ENCODE measurements at regions not wholly inside any gene's neighbourhood (a gene's known extent, or its start where the extent isn't known, plus 50 kb on each side); places are given as distances from the start of the nearest gene placed in this dataset.
"Not testable (repeated sequence)": the region's sequence is repeated elsewhere in the genome, so short reads cannot be mapped to it uniquely, and the experiment has no call there.

DNA sequence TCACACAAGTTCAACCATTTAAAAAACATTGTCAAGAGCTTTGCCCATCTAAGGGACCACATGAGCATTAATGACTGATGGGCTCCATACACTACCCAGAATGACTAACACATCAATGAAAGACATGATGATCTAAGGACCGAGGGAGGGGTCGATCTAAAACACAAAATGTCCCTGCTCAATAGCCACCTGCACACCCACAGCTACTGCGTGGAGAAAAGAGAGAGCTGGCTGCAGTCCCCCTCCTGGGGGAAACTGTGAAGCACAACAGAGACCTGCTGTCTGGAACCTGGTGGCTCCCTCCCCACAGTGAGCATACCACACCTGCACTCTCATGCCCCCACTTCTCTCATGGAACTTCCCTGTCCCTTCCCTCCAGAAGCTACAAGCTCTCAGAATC lies 130.1 kb upstream of the ERG start:
- WGBS, 3 donors, result 58 to 71% (median 59%) methylated on average over 3 of the region's 3 CpGs
- DNase-seq, result no peak
- Histone ChIP-seq H3K4me1 (no peaks in the 10 kb centered on the region), H3K9me3 (no peaks in the 10 kb centered on the region), H3K4me3 (no peak overlapping the region), H3K27me3 (ENCODE audit: insufficient read depth in 3 of 3, low read length in 2 of 3) (peaks cover 0 to 5% (median 0%) of the 10 kb centered on the region in 3 donors), H3K36me3 (ENCODE audit: insufficient read depth in 1 of 2, low read depth in 1 of 2) (no peaks in the 10 kb centered on the region), H3K27ac (no peak overlapping the region)
- no peak for TF ChIP-seq CTCF (IDR thresholded peaks at IDR 0.05)
- intact Hi-C loops (cut with DNase I), result no loop called here
- ATAC-seq, result no peak

- WGBS, 3 donors, result 44 to 50% (median 49%) methylated on average over 6 of the region's 6 CpGs
- Histone ChIP-seq H3K4me1 (no peaks in the 10 kb centered on the region), H3K27ac (no peak overlapping the region), H3K27me3 (ENCODE audit: insufficient read depth in 3 of 3, low read length in 2 of 3) (peaks cover 0 to 5% (median 2%) of the 10 kb centered on the region in 3 donors), H3K36me3 (ENCODE audit: insufficient read depth in 1 of 2, low read depth in 1 of 2) (no peaks in the 10 kb centered on the region), H3K4me3 (no peak overlapping the region), H3K9me3 (no peaks in the 10 kb centered on the region)
- intact Hi-C loops (cut with DNase I), result no loop called here
- TF ChIP-seq CTCF (IDR thresholded peaks at IDR 0.05), result no peak
- DNase-seq (no peak), ATAC-seq (no peak)
These were observed 132.9 kb upstream of the ERG start for GRCh38 chr21:38631206-38631605.

DNA sequence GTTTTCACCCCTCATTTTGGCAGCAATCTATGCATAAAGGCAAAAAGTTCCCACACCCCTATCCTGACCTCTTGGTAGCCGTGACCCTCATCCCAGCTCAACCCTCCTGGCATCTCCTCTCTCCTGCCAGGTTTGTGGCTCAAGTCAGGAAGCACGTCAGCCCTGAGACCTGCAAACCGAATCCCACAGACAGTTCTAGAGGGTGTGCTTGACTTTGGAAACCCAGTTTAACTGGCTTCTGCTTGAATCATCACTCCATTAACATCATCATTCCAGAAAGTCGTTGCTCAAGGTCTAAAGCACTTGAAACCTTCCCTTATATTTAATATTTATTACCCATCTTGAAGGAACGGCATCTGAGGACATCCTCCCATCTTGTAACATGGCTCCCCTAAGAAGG lies 133.4 kb upstream of the ERG start:
- intact Hi-C loops (cut with DNase I), result no loop called here
- Histone ChIP-seq H3K27ac (no peak overlapping the region), H3K4me3 (no peak overlapping the region), H3K4me1 (no peaks in the 10 kb centered on the region), H3K27me3 (ENCODE audit: insufficient read depth in 3 of 3, low read length in 2 of 3) (peaks cover 0 to 5% (median 2%) of the 10 kb centered on the region in 3 donors), H3K36me3 (ENCODE audit: insufficient read depth in 1 of 2, low read depth in 1 of 2) (no peaks in the 10 kb centered on the region), H3K9me3 (no peaks in the 10 kb centered on the region)
- ATAC-seq (no peak), DNase-seq (no peak)
- WGBS, 3 donors, result 57 to 74% (median 60%) methylated on average over 5 of the region's 5 CpGs
- TF ChIP-seq CTCF (IDR thresholded peaks at IDR 0.05), result no peak

GRCh38 chr21:38637161-38637560 lies 138.9 kb upstream of the ERG start:
- Histone ChIP-seq H3K36me3 (ENCODE audit: insufficient read depth in 1 of 2, low read depth in 1 of 2) (no peaks in the 10 kb centered on the region), H3K9me3 (no peaks in the 10 kb centered on the region), H3K27me3 (ENCODE audit: insufficient read depth in 3 of 3, low read length in 2 of 3) (peaks cover 0 to 6% (median 2%) of the 10 kb centered on the region in 3 donors), H3K4me1 (no peaks in the 10 kb centered on the region), H3K27ac (no peak overlapping the region), H3K4me3 (no peak overlapping the region)
- WGBS, 3 donors, result 69 to 77% (median 72%) methylated on average over 3 of the region's 3 CpGs
- ATAC-seq, result no peak
- TF ChIP-seq CTCF (IDR thresholded peaks at IDR 0.05), result no peak
- DNase-seq, result no peak
- intact Hi-C loops (cut with DNase I), result no loop called here

- H3K27me3 ChIP-seq (ENCODE audit: insufficient read depth in 3 of 3, low read length in 2 of 3), result peaks cover 0 to 6% (median 1%) of the 10 kb centered on the region in 3 donors
- no peak for TF ChIP-seq CTCF (IDR thresholded peaks at IDR 0.05)
- H3K27ac ChIP-seq, result no peak overlapping the region
- ATAC-seq (no peak), DNase-seq (no peak)
- no peaks in the 10 kb centered on the region for H3K9me3 ChIP-seq
- H3K4me1 ChIP-seq, result no peaks in the 10 kb centered on the region
- WGBS, 3 donors, result 30 to 58% (median 42%) methylated on average over 4 of the region's 4 CpGs
- no peaks in the 10 kb centered on the region for H3K36me3 ChIP-seq (ENCODE audit: insufficient read depth in 1 of 2, low read depth in 1 of 2)
- intact Hi-C loops (cut with DNase I), result no loop called here
- no peak overlapping the region for H3K4me3 ChIP-seq
These were observed 141.5 kb upstream of the ERG start for GRCh38 chr21:38639571-38640354.

DNA sequence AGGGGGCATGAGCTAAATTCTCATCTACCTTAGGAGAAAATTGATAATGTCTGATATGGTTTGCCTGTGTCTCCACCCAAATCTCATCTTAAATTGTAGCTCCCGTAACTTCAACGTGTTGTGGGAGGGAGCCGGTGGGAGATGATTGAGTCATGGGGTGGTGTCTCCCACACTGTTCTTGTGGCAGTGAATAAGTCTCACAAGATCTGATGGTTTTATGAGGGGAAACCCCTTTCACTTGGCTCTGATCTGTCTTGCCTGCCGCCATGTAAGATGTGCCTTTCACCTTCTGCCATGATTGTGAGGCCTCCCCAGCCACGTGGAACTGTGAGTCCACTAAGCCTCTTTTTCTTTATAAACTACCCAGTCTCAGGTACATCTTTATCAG lies 142.1 kb upstream of the ERG start:
- WGBS, 3 donors, result 94 to 95% (median 94%) methylated on average over 5 of the region's 5 CpGs
- ATAC-seq; H3K4me3 ChIP-seq; intact Hi-C loops (cut with DNase I); H3K36me3 ChIP-seq (ENCODE audit: insufficient read depth in 1 of 2, low read depth in 1 of 2); H3K27me3 ChIP-seq (ENCODE audit: insufficient read depth in 3 of 3, low read length in 2 of 3); H3K9me3 ChIP-seq; DNase-seq; H3K4me1 ChIP-seq; H3K27ac ChIP-seq: not testable (repeated sequence)
